CD14-positive monocyte (primary cell): ENCODE measurements at regions not wholly inside any gene's neighbourhood (a gene's known extent, or its start where the extent isn't known, plus 50 kb on each side); places are given as distances from the start of the nearest gene placed in this dataset.

Experiments
- DNase-seq, 3 donors: peaks; one replicate each; pipeline ENCODE4 v3.0.0-alpha.2; 2011 to 2022
- H2AFZ ChIP-seq: 2 replicates; pipeline ENCODE4 v1.6.0; 2012; ENCODE audit warnings: mild to moderate bottlenecking, low read depth, low read length, inconsistent platforms; ENCODE audit not compliant: insufficient read depth, poor library complexity, severe bottlenecking
- H3K27ac ChIP-seq, 2 donors: 1 replicate in 1 of 2; 2 replicates in 1 of 2; pipeline ENCODE4 v1.5.1; 2012 to 2013; ENCODE audit warnings: low read length in 2 of 2, control low read depth in 1 of 2, inconsistent platforms in 1 of 2, low read depth in 1 of 2, mild to moderate bottlenecking in 1 of 2
- H3K27me3 ChIP-seq, 2 donors: one replicate each; pipeline versions ENCODE4 v1.6.0 to v1.6.1; 2011 to 2013; ENCODE audit warnings: low read length in 2 of 2; ENCODE audit not compliant: control insufficient read depth in 2 of 2, insufficient read depth in 2 of 2
- H3K36me3 ChIP-seq, 2 donors: replicated peaks in 1 of 2; 1 replicate in 1 of 2; 2 replicates in 1 of 2; pipeline versions ENCODE4 v1.5.1 to v1.6.1; 2012 to 2013; ENCODE audit warnings: low read length in 2 of 2, control low read depth in 1 of 2, inconsistent platforms in 1 of 2, mild to moderate bottlenecking in 1 of 2; ENCODE audit not compliant: insufficient read depth in 2 of 2, control insufficient read depth in 1 of 2
- H3K4me1 ChIP-seq, 2 donors: 1 replicate in 1 of 2; 2 replicates in 1 of 2; pipeline versions ENCODE4 v1.5.1 to v1.6.1; 2012 to 2013; ENCODE audit warnings: low read length in 2 of 2, control low read depth in 1 of 2, inconsistent platforms in 1 of 2, mild to moderate bottlenecking in 1 of 2, moderate library complexity in 1 of 2; ENCODE audit not compliant: insufficient read depth in 2 of 2, control insufficient read depth in 1 of 2
- H3K4me2 ChIP-seq: replicated peaks from 2 replicates; pipeline ENCODE3; 2012; ENCODE audit warnings: low read length, moderate library complexity, mild to moderate bottlenecking; ENCODE audit not compliant: poor library complexity, severe bottlenecking; ENCODE audit errors: extremely low read depth
- H3K4me3 ChIP-seq, 3 experiments: fragments of 200-600 bp in 1 of 3; sonication (generic) in 1 of 3; replicated peaks in 1 of 3; 1 replicate in 2 of 3; 2 replicates in 1 of 3; pipeline ENCODE4 v1.5.1; 2011 to 2013; ENCODE audit warnings: low read length in 3 of 3, mild to moderate bottlenecking in 3 of 3, control low read depth in 2 of 3, low read depth in 2 of 3, inconsistent platforms in 1 of 3, moderate library complexity in 1 of 3
- H3K79me2 ChIP-seq: 2 replicates; pipeline ENCODE4 v1.6.0; 2012; ENCODE audit warnings: mild to moderate bottlenecking, control low read depth, inconsistent platforms, low read length, moderate library complexity; ENCODE audit not compliant: insufficient read depth
- H3K9ac ChIP-seq: 2 replicates; pipeline ENCODE4 v1.6.0; 2017; ENCODE audit warnings: low read length, mild to moderate bottlenecking; ENCODE audit not compliant: insufficient read depth, poor library complexity, severe bottlenecking
- H3K9me3 ChIP-seq, 2 donors: replicated peaks in 1 of 2; 1 replicate in 1 of 2; 2 replicates in 1 of 2; pipeline versions ENCODE4 v1.5.1 to v1.6.1; 2012 to 2013; ENCODE audit warnings: low read length in 2 of 2, control low read depth in 1 of 2; ENCODE audit not compliant: control insufficient read depth in 1 of 2, insufficient read depth in 1 of 2
- H4K20me1 ChIP-seq: 2 replicates; pipeline ENCODE4 v1.6.0; 2012; ENCODE audit warnings: mild to moderate bottlenecking, low read length, control low read depth, moderate library complexity; ENCODE audit not compliant: insufficient read depth
- H3K27ac Mint-ChIP-seq, 7 donors: one replicate each; pipeline ENCODE4 v1.8.0; 2020; ENCODE audit warnings: mild to moderate bottlenecking in 7 of 7, mixed read lengths in 7 of 7, moderate library complexity in 6 of 7, inconsistent platforms in 2 of 7
- H3K27me3 Mint-ChIP-seq, 3 donors: one replicate each; pipeline ENCODE4 v1.8.0; 2021 to 2022; ENCODE audit warnings: low read depth in 3 of 3, mild to moderate bottlenecking in 3 of 3, mixed read lengths in 3 of 3, moderate library complexity in 3 of 3, inconsistent platforms in 1 of 3
- H3K36me3 Mint-ChIP-seq, 2 donors: one replicate each; pipeline ENCODE4 v1.8.0; 2020; ENCODE audit warnings: mixed read lengths in 2 of 2, inconsistent platforms in 1 of 2, mild to moderate bottlenecking in 1 of 2
- H3K4me1 Mint-ChIP-seq: one replicate; pipeline ENCODE4 v1.8.0; 2020; ENCODE audit warnings: mild to moderate bottlenecking, mixed read lengths
- H3K4me3 Mint-ChIP-seq, 2 donors: one replicate each; pipeline ENCODE4 v1.8.0; 2020; ENCODE audit warnings: mild to moderate bottlenecking in 2 of 2, mixed read lengths in 2 of 2, moderate library complexity in 1 of 2
- H3K9me3 Mint-ChIP-seq, 7 donors: one replicate each; pipeline ENCODE4 v1.8.0; 2020 to 2022; ENCODE audit warnings: mixed read lengths in 7 of 7, mild to moderate bottlenecking in 6 of 7, moderate library complexity in 6 of 7, inconsistent platforms in 2 of 7
- CTCF ChIP-seq: fragments of 200-600 bp; IDR thresholded peaks from one replicate; pipeline ENCODE4 v1.8.0; 2022; ENCODE audit warnings: antibody characterized with exemption, mild to moderate bottlenecking
- WGBS: methylation state at CpG from one replicate; pipeline ENCODE4 v1.1.5; 2013; ENCODE audit warnings: missing lambda C conversion rate; ENCODE audit not compliant: insufficient coverage; 5-methylcytosine and 5-hydroxymethylcytosine counted together
- intact Hi-C, 2 donors: fragments of 100-400 bp; cut with micrococcal nuclease; formaldehyde crosslinking; loops; one replicate each; pipeline versions ENCODE4 v1.15.0 to v1.15.1; 2023

GRCh38 chr5:113897748-113898147 is 384.3 kb downstream of the YTHDC2 start:
- Histone ChIP-seq H3K4me2 (no peak overlapping the region), H3K79me2 (no peaks in the 10 kb centered on the region), H3K9ac (no peak overlapping the region), H4K20me1 (no peaks in the 10 kb centered on the region), H3K36me3 (no peaks in the 10 kb centered on the region), H3K9me3 (no peaks in the 10 kb centered on the region), H3K4me3 (no peak overlapping the region), H3K4me1 (no peaks in the 10 kb centered on the region), H3K27ac (no peak overlapping the region), H2AFZ (no peak overlapping the region), H3K27me3 (no peaks in the 10 kb centered on the region)
- H3K27me3 Mint-ChIP-seq, result no peaks in the 10 kb centered on the region
- H3K27ac Mint-ChIP-seq, result no peak overlapping the region
- H3K9me3 Mint-ChIP-seq, result peaks cover 0 to 2% (median 0%) of the 10 kb centered on the region in 7 donors
- no peak for TF ChIP-seq CTCF
- H3K4me1 Mint-ChIP-seq, result no peaks in the 10 kb centered on the region
- intact Hi-C loops, result no loop called here
- no peak for DNase-seq
- H3K4me3 Mint-ChIP-seq, result no peak overlapping the region
- WGBS, result 94% methylated on average over 4 of the region's 5 CpGs
- no peaks in the 10 kb centered on the region for H3K36me3 Mint-ChIP-seq

- Histone ChIP-seq H3K9me3 (no peaks in the 10 kb centered on the region), H3K4me1 (no peaks in the 10 kb centered on the region), H3K36me3 (no peaks in the 10 kb centered on the region), H3K27ac (no peak overlapping the region), H3K27me3 (no peaks in the 10 kb centered on the region), H2AFZ (no peak overlapping the region), H3K9ac (no peak overlapping the region), H3K4me2 (no peak overlapping the region), H3K4me3 (no peak overlapping the region), H4K20me1 (no peaks in the 10 kb centered on the region), H3K79me2 (no peaks in the 10 kb centered on the region)
- Mint-ChIP-seq H3K9me3 (peaks cover 0 to 2% (median 0%) of the 10 kb centered on the region in 7 donors), H3K36me3 (no peaks in the 10 kb centered on the region), H3K27ac (no peak overlapping the region), H3K4me1 (no peaks in the 10 kb centered on the region), H3K4me3 (no peak overlapping the region), H3K27me3 (no peaks in the 10 kb centered on the region)
- intact Hi-C loops, result no loop called here
- DNase-seq, result no peak
- TF ChIP-seq CTCF, result no peak
These were observed 386.6 kb downstream of the YTHDC2 start for GRCh38 chr5:113900141-113900540.
